ENCODE measurements at regions not wholly inside any gene's neighbourhood (a gene's known extent, or its start where the extent isn't known, plus 50 kb on each side); places are given as distances from the start of the nearest gene placed in this dataset.
"Not testable (repeated sequence)": the region's sequence is repeated elsewhere in the genome, so short reads cannot be mapped to it uniquely, and the experiment has no call there.

DNA sequence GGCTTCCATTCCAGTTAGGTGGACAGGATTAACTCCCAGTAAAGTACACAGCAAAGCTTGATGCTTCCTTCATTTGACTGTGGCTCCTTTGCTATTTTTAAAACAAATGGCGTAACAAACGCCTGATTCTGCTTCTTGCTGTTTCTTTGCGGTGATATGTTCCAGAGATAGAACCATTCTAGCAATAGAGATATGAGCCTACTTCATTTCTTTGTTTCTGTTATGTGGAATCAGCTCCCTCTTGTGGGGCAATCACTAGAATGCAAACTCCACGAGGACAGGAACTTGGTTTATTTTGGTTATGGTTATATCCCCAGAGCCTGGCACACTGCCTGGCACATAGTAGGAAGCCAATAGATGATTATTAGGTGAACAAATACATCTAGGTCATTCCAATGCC, 122.6 kb upstream of the SLC6A11 start:
- peaks cover 20% of the 10 kb centered on the region for H3K27me3 ChIP-seq (ENCODE audit: control insufficient read depth, extremely low read depth, insufficient read depth, low read length)
- dilution Hi-C loops (cut with MboI; ENCODE audit: extremely low pct_ligation_motif_present, low sequenced_read_pairs) = no loop called here
- no peak for DNase-seq (ENCODE audit: low read depth, low spot score)

DNA sequence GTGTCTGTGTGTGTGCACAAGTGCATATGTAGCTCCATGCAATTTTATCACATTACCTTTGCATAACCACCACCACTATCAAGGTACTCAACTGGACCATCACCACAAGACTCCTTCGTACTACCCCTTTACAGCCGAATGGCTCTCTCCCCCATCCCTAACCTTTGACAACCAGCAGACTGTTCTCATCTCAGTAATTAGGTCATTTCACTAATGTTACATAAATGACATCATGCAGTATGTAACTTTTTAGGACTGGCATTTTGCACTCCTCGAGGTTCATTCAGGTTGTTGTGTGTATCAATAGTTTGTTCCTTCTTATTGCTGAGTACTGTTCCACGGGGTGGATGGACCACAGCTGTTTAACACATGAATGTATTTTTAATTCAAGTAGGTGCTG, 121.8 kb upstream of the SLC6A11 start:
- Histone ChIP-seq H2AFZ (ENCODE audit: control insufficient read depth, low read length) (no peak overlapping the region), H3K4me1 (ENCODE audit: control insufficient read depth, extremely low read depth, insufficient read depth, low read length) (no peaks in the 10 kb centered on the region), H3K36me3 (ENCODE audit: control insufficient read depth in 2 of 2, extremely low read depth in 1 of 2, insufficient read depth in 2 of 2, low read length in 2 of 2) (no peaks in the 10 kb centered on the region), H3K79me2 (ENCODE audit: control insufficient read depth, insufficient read depth, low read length) (no peaks in the 10 kb centered on the region), H3K27ac (ENCODE audit: control insufficient read depth, insufficient read depth, low read length) (no peak overlapping the region), H3K4me2 (ENCODE audit: control insufficient read depth, extremely low read depth, insufficient read depth, low read depth, low read length) (no peak overlapping the region), H3K27me3 (ENCODE audit: control insufficient read depth, extremely low read depth, insufficient read depth, low read length) (peaks cover 20% of the 10 kb centered on the region), H3K9me1 (ENCODE audit: control insufficient read depth, extremely low read depth, insufficient read depth, low read length) (no peaks in the 10 kb centered on the region), H4K20me1 (ENCODE audit: control insufficient read depth, extremely low read depth, insufficient read depth, low read length) (no peaks in the 10 kb centered on the region), H3K4me3 (ENCODE audit: control insufficient read depth in 2 of 3, extremely low read depth in 1 of 3, insufficient read depth in 2 of 3, low read depth in 1 of 3, low read length in 3 of 3) (no peak overlapping the region), H3K9ac (ENCODE audit: control insufficient read depth, extremely low read depth, insufficient read depth, low read length) (no peak overlapping the region), H3K9me3 (ENCODE audit: control insufficient read depth, low read depth, low read length) (no peaks in the 10 kb centered on the region)
- dilution Hi-C loops (cut with MboI; ENCODE audit: extremely low pct_ligation_motif_present, low sequenced_read_pairs) = no loop called here
- TF ChIP-seq, protein P1, sequence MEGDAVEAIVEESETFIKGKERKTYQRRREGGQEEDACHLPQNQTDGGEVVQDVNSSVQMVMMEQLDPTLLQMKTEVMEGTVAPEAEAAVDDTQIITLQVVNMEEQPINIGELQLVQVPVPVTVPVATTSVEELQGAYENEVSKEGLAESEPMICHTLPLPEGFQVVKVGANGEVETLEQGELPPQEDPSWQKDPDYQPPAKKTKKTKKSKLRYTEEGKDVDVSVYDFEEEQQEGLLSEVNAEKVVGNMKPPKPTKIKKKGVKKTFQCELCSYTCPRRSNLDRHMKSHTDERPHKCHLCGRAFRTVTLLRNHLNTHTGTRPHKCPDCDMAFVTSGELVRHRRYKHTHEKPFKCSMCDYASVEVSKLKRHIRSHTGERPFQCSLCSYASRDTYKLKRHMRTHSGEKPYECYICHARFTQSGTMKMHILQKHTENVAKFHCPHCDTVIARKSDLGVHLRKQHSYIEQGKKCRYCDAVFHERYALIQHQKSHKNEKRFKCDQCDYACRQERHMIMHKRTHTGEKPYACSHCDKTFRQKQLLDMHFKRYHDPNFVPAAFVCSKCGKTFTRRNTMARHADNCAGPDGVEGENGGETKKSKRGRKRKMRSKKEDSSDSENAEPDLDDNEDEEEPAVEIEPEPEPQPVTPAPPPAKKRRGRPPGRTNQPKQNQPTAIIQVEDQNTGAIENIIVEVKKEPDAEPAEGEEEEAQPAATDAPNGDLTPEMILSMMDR (optimal IDR thresholded peaks at IDR 0.05 in 1 of 3, IDR thresholded peaks at IDR 0.05 in 1 of 3, conservative IDR thresholded peaks at IDR 0.05 in 1 of 3; ENCODE audit: extremely low read depth in 1 of 3, insufficient read depth in 2 of 3, low read length in 3 of 3) = no peak
- no peak for TF ChIP-seq EZH2 (IDR thresholded peaks at IDR 0.05; ENCODE audit: low read length)
- FAIRE-seq (no peak), DNase-seq (ENCODE audit: low read depth, low spot score) (no peak)

More for the DNA sequence above, 122.6 kb upstream of the SLC6A11 start:
- no peak overlapping the region for H3K27ac ChIP-seq (ENCODE audit: control insufficient read depth, insufficient read depth, low read length)
- no peak overlapping the region for H3K9ac ChIP-seq (ENCODE audit: control insufficient read depth, extremely low read depth, insufficient read depth, low read length)
- no peak overlapping the region for H2AFZ ChIP-seq (ENCODE audit: control insufficient read depth, low read length)
- H3K4me2 ChIP-seq (ENCODE audit: control insufficient read depth, extremely low read depth, insufficient read depth, low read depth, low read length) = no peak overlapping the region
- H3K36me3 ChIP-seq (ENCODE audit: control insufficient read depth in 2 of 2, extremely low read depth in 1 of 2, insufficient read depth in 2 of 2, low read length in 2 of 2) = no peaks in the 10 kb centered on the region
- TF ChIP-seq, protein P1 (optimal IDR thresholded peaks at IDR 0.05 in 1 of 3, IDR thresholded peaks at IDR 0.05 in 1 of 3, conservative IDR thresholded peaks at IDR 0.05 in 1 of 3; ENCODE audit: extremely low read depth in 1 of 3, insufficient read depth in 2 of 3, low read length in 3 of 3) = peak; percentile 22 to 26 (median 25)
- no peak for TF ChIP-seq EZH2 (IDR thresholded peaks at IDR 0.05; ENCODE audit: low read length)
- no peaks in the 10 kb centered on the region for H3K9me3 ChIP-seq (ENCODE audit: control insufficient read depth, low read depth, low read length)
- no peak for FAIRE-seq
- no peak overlapping the region for H3K4me3 ChIP-seq (ENCODE audit: control insufficient read depth in 2 of 3, extremely low read depth in 1 of 3, insufficient read depth in 2 of 3, low read depth in 1 of 3, low read length in 3 of 3)
- no peaks in the 10 kb centered on the region for H3K9me1 ChIP-seq (ENCODE audit: control insufficient read depth, extremely low read depth, insufficient read depth, low read length)
- no peaks in the 10 kb centered on the region for H4K20me1 ChIP-seq (ENCODE audit: control insufficient read depth, extremely low read depth, insufficient read depth, low read length)
- H3K4me1 ChIP-seq (ENCODE audit: control insufficient read depth, extremely low read depth, insufficient read depth, low read length) = no peaks in the 10 kb centered on the region
- no peaks in the 10 kb centered on the region for H3K79me2 ChIP-seq (ENCODE audit: control insufficient read depth, insufficient read depth, low read length)

DNA sequence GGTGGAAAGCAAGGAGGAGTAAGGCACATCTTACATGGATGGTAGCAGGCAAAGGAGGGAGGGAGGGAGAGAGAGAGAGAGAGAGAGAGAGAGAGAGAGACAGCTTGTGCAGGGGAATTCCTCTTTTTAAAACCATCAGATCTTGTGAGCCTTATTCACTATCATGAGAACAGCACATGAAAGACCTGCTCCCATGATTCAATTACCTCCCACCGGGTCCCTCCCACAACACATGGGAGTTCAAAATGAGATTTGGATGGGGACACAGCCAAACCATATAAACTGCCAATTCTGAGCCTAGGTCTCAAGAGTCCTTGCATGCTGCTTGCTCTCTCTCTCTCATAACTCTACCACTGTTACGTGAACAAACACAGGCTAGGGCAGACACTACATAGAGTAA, 120.8 kb upstream of the SLC6A11 start:
- H3K4me2 ChIP-seq (ENCODE audit: control insufficient read depth, extremely low read depth, insufficient read depth, low read depth, low read length); H3K79me2 ChIP-seq (ENCODE audit: control insufficient read depth, insufficient read depth, low read length); H3K4me1 ChIP-seq (ENCODE audit: control insufficient read depth, extremely low read depth, insufficient read depth, low read length); FAIRE-seq; H3K9me3 ChIP-seq (ENCODE audit: control insufficient read depth, low read depth, low read length); dilution Hi-C loops (cut with MboI; ENCODE audit: extremely low pct_ligation_motif_present, low sequenced_read_pairs); DNase-seq (ENCODE audit: low read depth, low spot score); H2AFZ ChIP-seq (ENCODE audit: control insufficient read depth, low read length); H3K9me1 ChIP-seq (ENCODE audit: control insufficient read depth, extremely low read depth, insufficient read depth, low read length); H3K4me3 ChIP-seq (ENCODE audit: control insufficient read depth in 2 of 3, extremely low read depth in 1 of 3, insufficient read depth in 2 of 3, low read depth in 1 of 3, low read length in 3 of 3); H3K27ac ChIP-seq (ENCODE audit: control insufficient read depth, insufficient read depth, low read length); H3K36me3 ChIP-seq (ENCODE audit: control insufficient read depth in 2 of 2, extremely low read depth in 1 of 2, insufficient read depth in 2 of 2, low read length in 2 of 2); H4K20me1 ChIP-seq (ENCODE audit: control insufficient read depth, extremely low read depth, insufficient read depth, low read length); H3K9ac ChIP-seq (ENCODE audit: control insufficient read depth, extremely low read depth, insufficient read depth, low read length): not testable (repeated sequence)
- peaks cover 23% of the 10 kb centered on the region for H3K27me3 ChIP-seq (ENCODE audit: control insufficient read depth, extremely low read depth, insufficient read depth, low read length)

All from keratinocyte (primary cell).